ENCODE measurements at regions not wholly inside any gene's neighbourhood (a gene's known extent, or its start where the extent isn't known, plus 50 kb on each side); places are given as distances from the start of the nearest gene placed in this dataset.

- DNase-seq: no peak
These were observed 851.6 kb upstream of the SALL3 start for GRCh38 chr18:78128004-78128403.

GRCh38 chr18:78129260-78129659 lies 850.4 kb upstream of the SALL3 start:
- DNase-seq: no peak

- DNase-seq: no peak
These were observed 849.1 kb upstream of the SALL3 start for GRCh38 chr18:78130232-78131195.

- DNase-seq: no peak
These were observed 845.9 kb upstream of the SALL3 start for GRCh38 chr18:78133729-78134128.

GRCh38 chr18:78136986-78137385 lies 842.6 kb upstream of the SALL3 start:
- DNase-seq: no peak

GRCh38 chr18:78138983-78139496 lies 840.6 kb upstream of the SALL3 start:
- DNase-seq: no peak

- no peak for DNase-seq
These were observed 839.3 kb upstream of the SALL3 start for GRCh38 chr18:78140294-78140693.

- no peak for DNase-seq
These were observed 834.9 kb upstream of the SALL3 start for GRCh38 chr18:78144669-78145068.

- no peak for DNase-seq
These were observed 834.5 kb upstream of the SALL3 start for GRCh38 chr18:78145096-78145495.

- DNase-seq: no peak
These were observed 833.2 kb upstream of the SALL3 start for GRCh38 chr18:78146136-78147085.

GRCh38 chr18:78150590-78150989 lies 829.0 kb upstream of the SALL3 start:
- DNase-seq: no peak

GRCh38 chr18:78151234-78151633 lies 828.4 kb upstream of the SALL3 start:
- no peak for DNase-seq

- no peak for DNase-seq
These were observed 827.5 kb upstream of the SALL3 start for GRCh38 chr18:78151948-78152725.

- DNase-seq: no peak
These were observed 826.3 kb upstream of the SALL3 start for GRCh38 chr18:78153362-78153761.

- no peak for DNase-seq
These were observed 825.2 kb upstream of the SALL3 start for GRCh38 chr18:78154444-78154843.

GRCh38 chr18:78154853-78155252 lies 824.8 kb upstream of the SALL3 start:
- DNase-seq: no peak

GRCh38 chr18:78156466-78156865 lies 823.2 kb upstream of the SALL3 start:
- DNase-seq: no peak

- no peak for DNase-seq
These were observed 820.7 kb upstream of the SALL3 start for GRCh38 chr18:78158943-78159342.

GRCh38 chr18:78159397-78159796 lies 820.2 kb upstream of the SALL3 start:
- DNase-seq: no peak

- DNase-seq: no peak
These were observed 818.5 kb upstream of the SALL3 start for GRCh38 chr18:78160961-78161656.

GRCh38 chr18:78165525-78165924 lies 814.1 kb upstream of the SALL3 start:
- DNase-seq: peak in 1 of 2 experiments; percentile 35

GRCh38 chr18:78168526-78168925 lies 811.1 kb upstream of the SALL3 start:
- DNase-seq: no peak
